MG63 (cell line): ENCODE measurements at regions not wholly inside any gene's neighbourhood (a gene's known extent, or its start where the extent isn't known, plus 50 kb on each side); places are given as distances from the start of the nearest gene placed in this dataset.
"Not testable (repeated sequence)": the region's sequence is repeated elsewhere in the genome, so short reads cannot be mapped to it uniquely, and the experiment has no call there.

Experiments used
- DNase-seq: peaks from one replicate; pipeline ENCODE4 v3.0.0-alpha.2; 2020
- H3K27me3 ChIP-seq: fragments of 250-450 bp; sonication (Bioruptor Pico); 2 replicates; pipeline ENCODE4 v1.5.1; 2020; ENCODE audit warnings: mild to moderate bottlenecking, moderate library complexity
- H3K36me3 ChIP-seq: fragments of 250-450 bp; sonication (Bioruptor Pico); 2 replicates; pipeline ENCODE4 v1.5.1; 2020; ENCODE audit warnings: mild to moderate bottlenecking, moderate library complexity
- H3K4me3 ChIP-seq: fragments of 250-450 bp; sonication (Bioruptor Pico); 2 replicates; pipeline ENCODE4 v1.5.1; 2020; ENCODE audit warnings: mild to moderate bottlenecking, moderate library complexity
- H3K9me3 ChIP-seq: fragments of 250-450 bp; sonication (Bioruptor Pico); 2 replicates; pipeline ENCODE4 v1.5.1; 2020; ENCODE audit warnings: mild to moderate bottlenecking, moderate library complexity

- H3K36me3 ChIP-seq, H3K27me3 ChIP-seq, H3K4me3 ChIP-seq, DNase-seq, H3K9me3 ChIP-seq: not testable (repeated sequence)
Measured at GRCh38 chr5:21535114-21535513, 1318.0 kb downstream of the CDH12 start.

- H3K4me3 ChIP-seq, H3K9me3 ChIP-seq: not testable (repeated sequence)
Measured at GRCh38 chr5:21521157-21521556, 1332.0 kb downstream of the CDH12 start.

GRCh38 chr5:21496926-21497325, 1356.2 kb downstream of the CDH12 start:
- not testable (repeated sequence) for H3K9me3 ChIP-seq, H3K4me3 ChIP-seq, H3K27me3 ChIP-seq, H3K36me3 ChIP-seq, DNase-seq

More at GRCh38 chr5:21521157-21521556, 1332.0 kb downstream of the CDH12 start:
- H3K36me3 ChIP-seq, H3K27me3 ChIP-seq, DNase-seq: not testable (repeated sequence)

GRCh38 chr5:21496056-21496455, 1357.1 kb downstream of the CDH12 start:
- not testable (repeated sequence) for DNase-seq, H3K9me3 ChIP-seq, H3K36me3 ChIP-seq, H3K4me3 ChIP-seq, H3K27me3 ChIP-seq

GRCh38 chr5:21495235-21495634, 1357.9 kb downstream of the CDH12 start:
- H3K9me3 ChIP-seq, DNase-seq, H3K36me3 ChIP-seq, H3K27me3 ChIP-seq, H3K4me3 ChIP-seq: not testable (repeated sequence)

- H3K9me3 ChIP-seq, DNase-seq, H3K4me3 ChIP-seq, H3K36me3 ChIP-seq, H3K27me3 ChIP-seq: not testable (repeated sequence)
Measured at GRCh38 chr5:21494033-21494432, 1359.1 kb downstream of the CDH12 start.

GRCh38 chr5:21491182-21491581, 1362.0 kb downstream of the CDH12 start:
- not testable (repeated sequence) for H3K36me3 ChIP-seq, H3K4me3 ChIP-seq, DNase-seq, H3K9me3 ChIP-seq, H3K27me3 ChIP-seq

- not testable (repeated sequence) for H3K36me3 ChIP-seq, H3K4me3 ChIP-seq, H3K9me3 ChIP-seq, H3K27me3 ChIP-seq, DNase-seq
Measured at GRCh38 chr5:21488828-21489227, 1364.3 kb downstream of the CDH12 start.

- not testable (repeated sequence) for H3K27me3 ChIP-seq, DNase-seq, H3K4me3 ChIP-seq, H3K36me3 ChIP-seq, H3K9me3 ChIP-seq
Measured at GRCh38 chr5:21485458-21486000, 1367.6 kb downstream of the CDH12 start.

- not testable (repeated sequence) for H3K36me3 ChIP-seq, H3K9me3 ChIP-seq, DNase-seq, H3K4me3 ChIP-seq, H3K27me3 ChIP-seq
Measured at GRCh38 chr5:21484498-21484889, 1368.7 kb downstream of the CDH12 start.

GRCh38 chr5:21483790-21484497, 1369.2 kb downstream of the CDH12 start:
- not testable (repeated sequence) for H3K36me3 ChIP-seq, DNase-seq, H3K9me3 ChIP-seq, H3K27me3 ChIP-seq, H3K4me3 ChIP-seq

- DNase-seq, H3K27me3 ChIP-seq, H3K4me3 ChIP-seq, H3K36me3 ChIP-seq, H3K9me3 ChIP-seq: not testable (repeated sequence)
Measured at GRCh38 chr5:21482983-21483650, 1370.0 kb downstream of the CDH12 start.

GRCh38 chr5:21482522-21482921, 1370.6 kb downstream of the CDH12 start:
- not testable (repeated sequence) for H3K9me3 ChIP-seq, DNase-seq, H3K27me3 ChIP-seq, H3K4me3 ChIP-seq, H3K36me3 ChIP-seq

GRCh38 chr5:21481320-21482270, 1371.5 kb downstream of the CDH12 start:
- not testable (repeated sequence) for H3K27me3 ChIP-seq, H3K4me3 ChIP-seq, H3K9me3 ChIP-seq, H3K36me3 ChIP-seq, DNase-seq

- not testable (repeated sequence) for H3K9me3 ChIP-seq, DNase-seq, H3K36me3 ChIP-seq, H3K27me3 ChIP-seq, H3K4me3 ChIP-seq
Measured at GRCh38 chr5:21480054-21480453, 1373.1 kb downstream of the CDH12 start.

- not testable (repeated sequence) for H3K4me3 ChIP-seq, DNase-seq, H3K36me3 ChIP-seq
Measured at GRCh38 chr5:21473981-21474380, 1379.2 kb downstream of the CDH12 start.

GRCh38 chr5:21473436-21473835, 1379.7 kb downstream of the CDH12 start:
- not testable (repeated sequence) for H3K27me3 ChIP-seq, H3K9me3 ChIP-seq, DNase-seq, H3K36me3 ChIP-seq, H3K4me3 ChIP-seq

More at GRCh38 chr5:21473981-21474380, 1379.2 kb downstream of the CDH12 start:
- H3K27me3 ChIP-seq, H3K9me3 ChIP-seq: not testable (repeated sequence)
